ENCODE measurements at regions not wholly inside any gene's neighbourhood (a gene's known extent, or its start where the extent isn't known, plus 50 kb on each side); places are given as distances from the start of the nearest gene placed in this dataset.

- TF ChIP-seq CTCF (IDR thresholded peaks at IDR 0.05; ENCODE audit: low read length): no peak
- no peak for TF ChIP-seq EZH2phosphoT487 (IDR thresholded peaks at IDR 0.05; ENCODE audit: low read length)
Observed at GRCh38 chr16:22661161-22661647, 150.5 kb downstream of the NPIPB5 start.

Measured in MM.1S (cell line).